Mesodermal cell (in vitro differentiated cells): ENCODE measurements at regions not wholly inside any gene's neighbourhood (a gene's known extent, or its start where the extent isn't known, plus 50 kb on each side); places are given as distances from the start of the nearest gene placed in this dataset.

Experiments
- H3K27ac ChIP-seq: 2 replicates; pipeline ENCODE4 v1.7.0; 2013; ENCODE audit warnings: mild to moderate bottlenecking, low read depth, low read length, moderate library complexity; ENCODE audit not compliant: severe bottlenecking
- H3K36me3 ChIP-seq: 2 replicates; pipeline ENCODE4 v1.7.1; 2013; ENCODE audit warnings: mild to moderate bottlenecking, low read length, moderate library complexity; ENCODE audit not compliant: control insufficient read depth, insufficient read depth
- H3K4me1 ChIP-seq: one replicate; pipeline ENCODE4 v1.7.1; 2013; ENCODE audit warnings: mild to moderate bottlenecking, low read length; ENCODE audit not compliant: insufficient read depth, control insufficient read depth, poor library complexity, severe bottlenecking
- H3K4me3 ChIP-seq: 2 replicates; pipeline ENCODE4 v1.7.0; 2013; ENCODE audit warnings: low read length, control low read depth, mild to moderate bottlenecking; ENCODE audit not compliant: insufficient read depth, poor library complexity, severe bottlenecking; ENCODE audit errors: extremely low read depth
- H3K9me3 ChIP-seq: 2 replicates; pipeline ENCODE4 v1.7.1; 2013; ENCODE audit warnings: mild to moderate bottlenecking, low read length, moderate library complexity; ENCODE audit not compliant: control insufficient read depth
- WGBS, 2 experiments: methylation state at CpG; one replicate each; pipeline ENCODE4 v1.1.5; 2013; ENCODE audit warnings: missing lambda C conversion rate in 2 of 2; ENCODE audit not compliant: insufficient coverage in 2 of 2; 5-methylcytosine and 5-hydroxymethylcytosine counted together

GRCh38 chr22:47337161-47337621 is 574.7 kb downstream of the TBC1D22A start:
- Histone ChIP-seq H3K36me3 (no peaks in the 10 kb centered on the region), H3K9me3 (peaks cover 63% of the 10 kb centered on the region), H3K4me3 (no peak overlapping the region), H3K4me1 (no peaks in the 10 kb centered on the region), H3K27ac (no peak overlapping the region)
- WGBS, 2 experiments: 65 to 71% methylated on average over 4 to 5 of the region's 8 CpGs

GRCh38 chr22:47335958-47336357 is 573.5 kb downstream of the TBC1D22A start:
- 71 to 85% methylated on average over 3 of the region's 3 CpGs for WGBS, 2 experiments
- Histone ChIP-seq H3K9me3 (peaks cover 67% of the 10 kb centered on the region), H3K36me3 (no peaks in the 10 kb centered on the region), H3K4me1 (no peaks in the 10 kb centered on the region), H3K27ac (no peak overlapping the region), H3K4me3 (no peak overlapping the region)

- no peak overlapping the region for H3K27ac ChIP-seq
- WGBS, 2 experiments: 47 to 51% methylated on average over 6 to 7 of the region's 10 CpGs
- no peaks in the 10 kb centered on the region for H3K4me1 ChIP-seq
- H3K36me3 ChIP-seq: no peaks in the 10 kb centered on the region
- H3K4me3 ChIP-seq: no peak overlapping the region
- peaks cover 66% of the 10 kb centered on the region for H3K9me3 ChIP-seq
These were observed 573.0 kb downstream of the TBC1D22A start for GRCh38 chr22:47335460-47335859.

GRCh38 chr22:47334601-47335000 is 572.2 kb downstream of the TBC1D22A start:
- 71 to 76% methylated on average over 6 of the region's 7 CpGs for WGBS, 2 experiments

GRCh38 chr22:47333625-47334024 is 571.2 kb downstream of the TBC1D22A start:
- no peak overlapping the region for H3K27ac ChIP-seq
- WGBS, 2 experiments: 25% methylated on average over 2 of the region's 2 CpGs; no CpG with 5 or more reads in 1 of the 2 experiments
- H3K4me1 ChIP-seq: no peaks in the 10 kb centered on the region
- H3K36me3 ChIP-seq: no peaks in the 10 kb centered on the region
- H3K4me3 ChIP-seq: no peak overlapping the region
- H3K9me3 ChIP-seq: peaks cover 50% of the 10 kb centered on the region

More at GRCh38 chr22:47334601-47335000, 572.2 kb downstream of the TBC1D22A start:
- Histone ChIP-seq H3K4me1 (no peaks in the 10 kb centered on the region), H3K36me3 (no peaks in the 10 kb centered on the region), H3K27ac (no peak overlapping the region), H3K4me3 (no peak overlapping the region), H3K9me3 (peaks cover 59% of the 10 kb centered on the region)

GRCh38 chr22:47332246-47332980 is 570.0 kb downstream of the TBC1D22A start:
- WGBS, 2 experiments: 76 to 78% methylated on average over 8 to 11 of the region's 14 CpGs
- Histone ChIP-seq H3K9me3 (peaks cover 45% of the 10 kb centered on the region), H3K27ac (no peak overlapping the region)

GRCh38 chr22:47331750-47332149 is 569.3 kb downstream of the TBC1D22A start:
- Histone ChIP-seq H3K9me3 (peaks cover 49% of the 10 kb centered on the region), H3K4me1 (no peaks in the 10 kb centered on the region), H3K36me3 (no peaks in the 10 kb centered on the region), H3K4me3 (no peak overlapping the region), H3K27ac (no peak overlapping the region)
- 76 to 80% methylated on average over 4 to 5 of the region's 8 CpGs for WGBS, 2 experiments

More at GRCh38 chr22:47332246-47332980, 570.0 kb downstream of the TBC1D22A start:
- Histone ChIP-seq H3K36me3 (no peaks in the 10 kb centered on the region), H3K4me3 (no peak overlapping the region), H3K4me1 (no peaks in the 10 kb centered on the region)

GRCh38 chr22:47329727-47330650 is 567.5 kb downstream of the TBC1D22A start:
- H3K36me3 ChIP-seq: no peaks in the 10 kb centered on the region
- WGBS, 2 experiments: 67 to 73% methylated on average over 10 to 15 of the region's 18 CpGs
- no peak overlapping the region for H3K4me3 ChIP-seq

GRCh38 chr22:47328550-47329243 is 566.2 kb downstream of the TBC1D22A start:
- Histone ChIP-seq H3K4me3 (no peak overlapping the region), H3K4me1 (no peaks in the 10 kb centered on the region), H3K36me3 (no peaks in the 10 kb centered on the region), H3K27ac (no peak overlapping the region), H3K9me3 (peaks cover 44% of the 10 kb centered on the region)
- WGBS, 2 experiments: 65 to 67% methylated on average over 9 to 10 of the region's 10 CpGs

More at GRCh38 chr22:47329727-47330650, 567.5 kb downstream of the TBC1D22A start:
- H3K27ac ChIP-seq: no peak overlapping the region
- H3K9me3 ChIP-seq: peaks cover 49% of the 10 kb centered on the region
- H3K4me1 ChIP-seq: no peaks in the 10 kb centered on the region

GRCh38 chr22:47327241-47327640 is 564.8 kb downstream of the TBC1D22A start:
- peaks cover 52% of the 10 kb centered on the region for H3K9me3 ChIP-seq
- no peak overlapping the region for H3K4me3 ChIP-seq
- WGBS, 2 experiments: 90 to 93% methylated on average over 6 of the region's 6 CpGs
- H3K36me3 ChIP-seq: no peaks in the 10 kb centered on the region
- no peaks in the 10 kb centered on the region for H3K4me1 ChIP-seq
- H3K27ac ChIP-seq: no peak overlapping the region
